Left cardiac atrium (tissue), 4 donors: ENCODE measurements at regions not wholly inside any gene's neighbourhood (a gene's known extent, or its start where the extent isn't known, plus 50 kb on each side); places are given as distances from the start of the nearest gene placed in this dataset.

Experiments
- ATAC-seq, 2 donors: fragments of 200-7000 bp; cut with Tn5 transposase; one replicate each; pipeline ENCODE4 v1.9.1; 2020; ENCODE audit warnings: mild to moderate bottlenecking in 2 of 2, moderate library complexity in 2 of 2
- DNase-seq: peaks from one replicate; pipeline ENCODE4 v3.0.0-alpha.2; 2020
- intact Hi-C, 2 donors: fragments of 100-400 bp; cut with DNase I; formaldehyde crosslinking; loops; one replicate each; pipeline versions ENCODE4 v1.14.1 to v1.15.1; 2022 to 2023
- donor health status: DM: no; HTN: yes; CAD: no.
- donor health status: DM: no; HTN: yes; CAD: no; lungs with severe emphysema.
- donor health status: DM: yes; HTN: yes; CAD: no.
- donor health status: Dilated cardiomyopathy.

- ATAC-seq = no peak
- intact Hi-C loops = no loop called here
- no peak for DNase-seq
Measured at GRCh38 chr13:106691861-106692260, 123.9 kb upstream of the ARGLU1 start.

GRCh38 chr13:106691341-106691740 is 123.4 kb upstream of the ARGLU1 start:
- ATAC-seq (no peak), DNase-seq (no peak)
- intact Hi-C loops = no loop called here

- intact Hi-C loops = no loop called here
- ATAC-seq (peak; percentile 36 to 44), DNase-seq (no peak)
Measured at GRCh38 chr13:106690779-106691178, 122.8 kb upstream of the ARGLU1 start.

- no peak for ATAC-seq
- intact Hi-C loops = no loop called here
- no peak for DNase-seq
Measured at GRCh38 chr13:106689906-106690305, 122.0 kb upstream of the ARGLU1 start.

- intact Hi-C loops = no loop called here
- no peak for DNase-seq
- no peak for ATAC-seq
Measured at GRCh38 chr13:106688940-106689339, 121.0 kb upstream of the ARGLU1 start.

- ATAC-seq = no peak
- intact Hi-C loops = no loop called here
- DNase-seq = no peak
Measured at GRCh38 chr13:106686163-106686562, 118.2 kb upstream of the ARGLU1 start.

GRCh38 chr13:106685143-106685542 is 117.2 kb upstream of the ARGLU1 start:
- ATAC-seq (no peak), DNase-seq (no peak)
- intact Hi-C loops = no loop called here

- ATAC-seq (no peak), DNase-seq (no peak)
- intact Hi-C loops = no loop called here
Measured at GRCh38 chr13:106683918-106684317, 116.0 kb upstream of the ARGLU1 start.

GRCh38 chr13:106683179-106683578 is 115.2 kb upstream of the ARGLU1 start:
- intact Hi-C loops = no loop called here
- no peak for DNase-seq
- no peak for ATAC-seq

- no peak for ATAC-seq
- no peak for DNase-seq
- intact Hi-C loops = no loop called here
Measured at GRCh38 chr13:106681997-106682396, 114.1 kb upstream of the ARGLU1 start.

- intact Hi-C loops = no loop called here
- DNase-seq (no peak), ATAC-seq (no peak)
Measured at GRCh38 chr13:106681536-106681935, 113.6 kb upstream of the ARGLU1 start.

- intact Hi-C loops = no loop called here
- ATAC-seq = no peak
- no peak for DNase-seq
Measured at GRCh38 chr13:106680796-106681472, 113.0 kb upstream of the ARGLU1 start.

- intact Hi-C loops = no loop called here
- no peak for DNase-seq
- no peak for ATAC-seq
Measured at GRCh38 chr13:106678646-106679418, 110.9 kb upstream of the ARGLU1 start.

GRCh38 chr13:106675311-106675710 is 107.4 kb upstream of the ARGLU1 start:
- DNase-seq (no peak), ATAC-seq (no peak)
- intact Hi-C loops = no loop called here

- ATAC-seq (no peak), DNase-seq (no peak)
- intact Hi-C loops = no loop called here
Measured at GRCh38 chr13:106660746-106661625, 93.0 kb upstream of the ARGLU1 start.

GRCh38 chr13:106657104-106657503 is 89.2 kb upstream of the ARGLU1 start:
- intact Hi-C loops = no loop called here
- no peak for DNase-seq

GRCh38 chr13:106656186-106656585 is 88.2 kb upstream of the ARGLU1 start:
- peak; percentile 50 to 59 for ATAC-seq
- intact Hi-C loops = no loop called here
- DNase-seq = no peak

More at GRCh38 chr13:106657104-106657503, 89.2 kb upstream of the ARGLU1 start:
- ATAC-seq = no peak

- ATAC-seq (no peak), DNase-seq (no peak)
- intact Hi-C loops = no loop called here
Measured at GRCh38 chr13:106651442-106651841, 83.5 kb upstream of the ARGLU1 start.

- ATAC-seq = no peak
- DNase-seq = no peak
- intact Hi-C loops = no loop called here
Measured at GRCh38 chr13:106650690-106651205, 82.8 kb upstream of the ARGLU1 start.

GRCh38 chr13:106649495-106649894 is 81.6 kb upstream of the ARGLU1 start:
- intact Hi-C loops = no loop called here
- ATAC-seq = peak in 1 of 2 donors; percentile 62
- DNase-seq = no peak
